ENCODE measurements at regions not wholly inside any gene's neighbourhood (a gene's known extent, or its start where the extent isn't known, plus 50 kb on each side); places are given as distances from the start of the nearest gene placed in this dataset.

DNA sequence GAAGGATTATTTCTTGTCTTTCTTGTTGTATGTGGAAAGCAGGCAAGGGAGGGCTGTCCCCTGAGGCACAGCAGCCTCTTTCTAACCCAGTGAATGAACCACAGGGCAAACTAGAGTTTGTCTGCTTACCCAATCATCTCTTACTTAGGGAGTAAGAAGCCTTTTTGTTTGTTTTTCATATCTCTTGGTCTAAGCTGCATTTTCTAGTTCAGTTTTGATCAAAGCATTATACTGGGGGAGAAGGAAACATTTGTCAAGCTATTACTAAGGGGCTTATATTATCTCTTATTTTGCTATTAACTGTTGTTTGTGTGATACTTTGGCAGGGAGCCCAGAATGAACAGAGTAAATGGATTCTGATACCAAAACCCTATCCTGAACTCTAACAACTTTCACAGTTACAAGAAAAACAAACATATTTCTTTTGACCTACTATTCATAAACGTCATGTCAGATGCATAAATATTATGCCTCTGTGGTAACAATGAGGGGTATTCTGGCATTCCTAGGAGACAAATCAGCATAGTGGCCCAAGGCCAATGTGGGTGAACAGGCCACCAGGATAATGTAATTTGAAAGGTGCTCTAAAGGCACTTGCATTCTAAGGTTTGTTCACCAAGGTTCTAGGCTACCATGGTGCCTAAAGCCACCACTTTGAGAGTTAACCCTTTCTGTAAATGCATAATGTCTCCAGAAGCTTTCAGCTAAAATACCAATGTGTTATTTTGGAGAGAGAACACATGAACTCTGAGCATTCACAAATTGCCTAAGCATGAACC is 271.6 kb upstream of the ZPLD1 start:
- Mint-ChIP-seq H3K9me3 (peaks cover 9% of the 10 kb centered on the region), H3K36me3 (peaks cover 8% of the 10 kb centered on the region), H3K4me3 (no peak overlapping the region), H3K27me3 (ENCODE audit: low read depth) (no peaks in the 10 kb centered on the region), H3K4me1 (peaks cover 39% of the 10 kb centered on the region), H3K27ac (peak overlapping the region; percentile 91)
- peak in 1 of 2 experiments; percentile 57 for DNase-seq (ENCODE audit: low spot score in 2 of 2, unreplicated experiment in 2 of 2)
- TF ChIP-seq, protein P1, sequence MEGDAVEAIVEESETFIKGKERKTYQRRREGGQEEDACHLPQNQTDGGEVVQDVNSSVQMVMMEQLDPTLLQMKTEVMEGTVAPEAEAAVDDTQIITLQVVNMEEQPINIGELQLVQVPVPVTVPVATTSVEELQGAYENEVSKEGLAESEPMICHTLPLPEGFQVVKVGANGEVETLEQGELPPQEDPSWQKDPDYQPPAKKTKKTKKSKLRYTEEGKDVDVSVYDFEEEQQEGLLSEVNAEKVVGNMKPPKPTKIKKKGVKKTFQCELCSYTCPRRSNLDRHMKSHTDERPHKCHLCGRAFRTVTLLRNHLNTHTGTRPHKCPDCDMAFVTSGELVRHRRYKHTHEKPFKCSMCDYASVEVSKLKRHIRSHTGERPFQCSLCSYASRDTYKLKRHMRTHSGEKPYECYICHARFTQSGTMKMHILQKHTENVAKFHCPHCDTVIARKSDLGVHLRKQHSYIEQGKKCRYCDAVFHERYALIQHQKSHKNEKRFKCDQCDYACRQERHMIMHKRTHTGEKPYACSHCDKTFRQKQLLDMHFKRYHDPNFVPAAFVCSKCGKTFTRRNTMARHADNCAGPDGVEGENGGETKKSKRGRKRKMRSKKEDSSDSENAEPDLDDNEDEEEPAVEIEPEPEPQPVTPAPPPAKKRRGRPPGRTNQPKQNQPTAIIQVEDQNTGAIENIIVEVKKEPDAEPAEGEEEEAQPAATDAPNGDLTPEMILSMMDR (IDR thresholded peaks at IDR 0.05; ENCODE audit: unreplicated experiment), result no peak

DNA sequence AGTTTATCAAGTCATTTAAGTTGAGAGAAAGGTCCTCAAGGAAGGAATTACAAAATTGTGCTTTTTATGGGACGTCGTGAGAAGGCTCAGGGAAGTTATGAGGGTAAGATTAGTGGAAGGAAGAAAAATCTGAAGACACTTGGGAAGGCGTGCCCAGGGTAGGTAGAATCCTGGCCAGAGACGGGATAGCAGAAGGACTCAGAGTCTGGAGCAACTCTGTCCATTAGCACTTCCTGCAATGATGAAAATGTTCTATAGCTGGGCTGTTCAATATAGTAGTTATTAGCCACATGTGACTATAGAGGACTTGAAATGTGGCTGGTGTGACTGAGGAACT is 271.0 kb upstream of the ZPLD1 start:
- no peak for DNase-seq (ENCODE audit: low spot score in 2 of 2, unreplicated experiment in 2 of 2)
- no peak overlapping the region for H3K4me3 Mint-ChIP-seq
- H3K36me3 Mint-ChIP-seq, result peaks cover 10% of the 10 kb centered on the region
- peaks cover 14% of the 10 kb centered on the region for H3K9me3 Mint-ChIP-seq
- no peaks in the 10 kb centered on the region for H3K27me3 Mint-ChIP-seq (ENCODE audit: low read depth)
- TF ChIP-seq, protein P1 (IDR thresholded peaks at IDR 0.05; ENCODE audit: unreplicated experiment), result no peak
- H3K27ac Mint-ChIP-seq, result peak overlapping the region; percentile 91
- H3K4me1 Mint-ChIP-seq, result peaks cover 39% of the 10 kb centered on the region

DNA sequence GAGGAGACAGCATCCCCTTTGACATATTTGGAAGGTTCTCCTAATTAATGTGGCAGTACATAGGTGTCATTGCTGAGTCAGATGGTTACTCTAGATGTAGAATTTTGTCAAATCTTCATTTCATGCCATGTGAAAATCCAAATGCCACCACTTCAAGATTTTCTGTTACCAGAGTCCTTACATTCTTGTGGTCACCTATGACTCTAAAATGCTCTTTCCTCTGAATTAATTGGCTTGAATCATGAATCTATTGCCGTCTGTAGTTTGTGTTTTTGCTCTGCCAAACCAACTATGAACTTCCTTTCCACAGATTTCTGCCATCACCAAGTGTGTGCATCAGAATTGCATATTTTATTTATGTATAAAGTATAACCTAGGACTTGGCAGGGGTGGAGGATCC is 269.4 kb upstream of the ZPLD1 start:
- no peak overlapping the region for H3K4me3 Mint-ChIP-seq
- TF ChIP-seq, protein P1 (IDR thresholded peaks at IDR 0.05; ENCODE audit: unreplicated experiment), result no peak
- H3K27ac Mint-ChIP-seq, result no peak overlapping the region
- no peak for DNase-seq (ENCODE audit: low spot score in 2 of 2, unreplicated experiment in 2 of 2)
- peaks cover 12% of the 10 kb centered on the region for H3K36me3 Mint-ChIP-seq
- no peaks in the 10 kb centered on the region for H3K27me3 Mint-ChIP-seq (ENCODE audit: low read depth)
- H3K9me3 Mint-ChIP-seq, result peaks cover 15% of the 10 kb centered on the region
- H3K4me1 Mint-ChIP-seq, result peaks cover 54% of the 10 kb centered on the region

DNA sequence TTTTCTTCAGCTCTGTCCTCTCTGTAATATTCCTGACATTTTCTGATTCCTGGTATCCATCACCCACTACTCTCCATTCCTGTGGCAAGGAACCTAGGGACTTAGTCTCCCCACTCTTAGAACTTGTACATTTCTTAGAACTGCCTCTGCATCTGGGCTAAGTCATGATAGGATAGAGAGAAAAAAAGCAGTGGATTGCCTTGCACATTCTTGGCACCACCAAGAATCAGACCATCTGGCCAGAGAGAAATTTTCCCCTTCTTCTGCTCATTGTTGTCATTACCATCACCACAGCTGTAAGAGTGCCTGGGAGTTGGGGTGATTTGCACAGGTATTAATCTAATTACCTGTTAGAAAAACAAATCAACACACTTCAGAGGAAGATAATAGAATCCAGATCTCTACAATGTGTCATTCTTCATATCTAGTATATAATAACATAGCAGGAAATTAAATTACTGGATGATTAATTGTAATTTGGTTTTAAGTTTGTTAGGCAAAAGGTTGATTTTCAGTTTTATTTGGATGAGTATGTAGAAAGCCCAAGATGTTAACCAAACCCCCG is 264.8 kb upstream of the ZPLD1 start:
- peaks cover 49% of the 10 kb centered on the region for H3K4me1 Mint-ChIP-seq
- H3K9me3 Mint-ChIP-seq, result peaks cover 19% of the 10 kb centered on the region
- H3K36me3 Mint-ChIP-seq, result peaks cover 12% of the 10 kb centered on the region
- TF ChIP-seq, protein P1 (IDR thresholded peaks at IDR 0.05; ENCODE audit: unreplicated experiment), result no peak
- H3K27me3 Mint-ChIP-seq (ENCODE audit: low read depth), result no peaks in the 10 kb centered on the region
- peak overlapping the region; percentile 73 for H3K27ac Mint-ChIP-seq
- H3K4me3 Mint-ChIP-seq, result no peak overlapping the region
- DNase-seq (ENCODE audit: low spot score in 2 of 2, unreplicated experiment in 2 of 2), result no peak

DNA sequence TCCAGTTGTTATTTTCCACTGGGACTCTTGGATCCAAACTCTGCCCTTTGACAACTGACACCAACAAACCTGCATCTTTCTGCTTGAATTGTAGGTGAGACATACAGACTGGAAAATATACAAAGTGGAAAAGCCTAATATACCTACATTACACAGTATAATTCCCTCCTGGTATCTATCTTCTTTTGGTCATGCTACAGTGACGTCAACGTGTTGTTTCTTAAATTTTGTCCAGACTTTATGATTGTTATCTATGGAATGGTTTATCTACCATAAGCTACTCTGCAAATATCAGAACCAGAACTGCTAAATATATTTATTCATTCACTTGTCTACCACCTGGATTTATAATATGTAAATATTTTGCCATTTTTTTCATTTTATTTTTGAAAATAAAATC is 264.3 kb upstream of the ZPLD1 start:
- Mint-ChIP-seq H3K36me3 (peaks cover 12% of the 10 kb centered on the region), H3K27me3 (ENCODE audit: low read depth) (no peaks in the 10 kb centered on the region), H3K4me1 (peaks cover 52% of the 10 kb centered on the region), H3K27ac (peak overlapping the region; percentile 73), H3K4me3 (no peak overlapping the region), H3K9me3 (peaks cover 19% of the 10 kb centered on the region)
- TF ChIP-seq, protein P1 (IDR thresholded peaks at IDR 0.05; ENCODE audit: unreplicated experiment), result no peak
- no peak for DNase-seq (ENCODE audit: low spot score in 2 of 2, unreplicated experiment in 2 of 2)
